ENCODE measurements at regions not wholly inside any gene's neighbourhood (a gene's known extent, or its start where the extent isn't known, plus 50 kb on each side); places are given as distances from the start of the nearest gene placed in this dataset.

GRCh38 chr4:167383291-167383690, 149.0 kb upstream of the SPOCK3 start:
- TF ChIP-seq POLR2AphosphoS5 (IDR thresholded peaks at IDR 0.05; ENCODE audit: borderline replicate concordance, low read depth, low read length): no peak
- TF ChIP-seq EZH2 (IDR thresholded peaks at IDR 0.05): no peak
- no peak for TF ChIP-seq FOXP2 (optimal IDR thresholded peaks at IDR 0.05; ENCODE audit: control extremely low read depth, extremely low read length, insufficient read depth)
